GM06990 (cell line): ENCODE measurements at regions not wholly inside any gene's neighbourhood (a gene's known extent, or its start where the extent isn't known, plus 50 kb on each side); places are given as distances from the start of the nearest gene placed in this dataset.

Experiments used
- DNase-seq: peaks from one replicate; pipeline ENCODE4 v3.0.0-alpha.2; 2011; ENCODE audit not compliant: insufficient read length; ENCODE audit errors: extremely low read depth
- H3K27me3 ChIP-seq: replicated peaks from 2 replicates; pipeline ENCODE4 v1.6.0; 2011; ENCODE audit warnings: low read length; ENCODE audit not compliant: control insufficient read depth, insufficient read depth
- H3K36me3 ChIP-seq: 2 replicates; pipeline ENCODE4 v1.5.1; 2011; ENCODE audit warnings: low read length; ENCODE audit not compliant: control insufficient read depth, insufficient read depth
- H3K4me3 ChIP-seq: replicated peaks from 2 replicates; pipeline ENCODE4 v1.5.1; 2011; ENCODE audit warnings: low read depth, mild to moderate bottlenecking, control low read depth, low read length
- TF ChIP-seq, protein P1 (sequence below): IDR thresholded peaks from 2 replicates; pipeline ENCODE4 v1.5.1; 2011; ENCODE audit warnings: low read length, control low read depth, mild to moderate bottlenecking, inconsistent platforms; ENCODE audit not compliant: insufficient read depth, poor library complexity, severe bottlenecking

DNA sequence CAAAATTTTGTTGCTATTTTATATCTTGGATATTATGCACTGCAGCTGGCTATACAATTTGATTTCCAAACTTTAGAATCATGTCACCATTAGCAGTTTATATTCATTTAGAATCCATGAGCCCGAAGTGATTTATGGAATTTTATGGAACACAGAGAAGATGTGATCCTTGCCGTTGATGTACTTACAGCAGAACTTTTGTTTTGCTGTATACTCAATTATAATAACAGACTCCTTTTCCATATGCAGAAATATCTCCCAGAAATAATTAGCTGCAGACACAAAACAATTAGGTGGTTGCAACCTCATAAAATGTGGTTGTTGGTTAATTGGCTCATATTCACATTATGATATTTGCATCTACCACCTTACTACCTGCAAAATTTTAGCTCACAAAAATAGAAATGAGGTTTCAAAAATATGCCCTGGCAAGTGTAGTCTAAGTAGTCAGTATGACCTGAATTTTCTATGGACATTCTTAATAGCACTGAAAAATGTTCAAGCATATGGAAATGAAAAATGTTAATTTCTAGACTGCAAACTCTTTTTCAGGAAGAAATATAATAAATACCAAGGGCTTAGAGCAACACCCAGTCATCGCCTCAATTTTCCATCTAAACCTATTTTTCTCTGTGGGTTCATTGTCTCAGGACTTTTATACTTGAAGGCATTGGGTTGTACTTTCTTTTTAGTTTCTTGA is 997.6 kb downstream of the MCTP2 start:
- no peak overlapping the region for H3K4me3 ChIP-seq
- TF ChIP-seq, protein P1, sequence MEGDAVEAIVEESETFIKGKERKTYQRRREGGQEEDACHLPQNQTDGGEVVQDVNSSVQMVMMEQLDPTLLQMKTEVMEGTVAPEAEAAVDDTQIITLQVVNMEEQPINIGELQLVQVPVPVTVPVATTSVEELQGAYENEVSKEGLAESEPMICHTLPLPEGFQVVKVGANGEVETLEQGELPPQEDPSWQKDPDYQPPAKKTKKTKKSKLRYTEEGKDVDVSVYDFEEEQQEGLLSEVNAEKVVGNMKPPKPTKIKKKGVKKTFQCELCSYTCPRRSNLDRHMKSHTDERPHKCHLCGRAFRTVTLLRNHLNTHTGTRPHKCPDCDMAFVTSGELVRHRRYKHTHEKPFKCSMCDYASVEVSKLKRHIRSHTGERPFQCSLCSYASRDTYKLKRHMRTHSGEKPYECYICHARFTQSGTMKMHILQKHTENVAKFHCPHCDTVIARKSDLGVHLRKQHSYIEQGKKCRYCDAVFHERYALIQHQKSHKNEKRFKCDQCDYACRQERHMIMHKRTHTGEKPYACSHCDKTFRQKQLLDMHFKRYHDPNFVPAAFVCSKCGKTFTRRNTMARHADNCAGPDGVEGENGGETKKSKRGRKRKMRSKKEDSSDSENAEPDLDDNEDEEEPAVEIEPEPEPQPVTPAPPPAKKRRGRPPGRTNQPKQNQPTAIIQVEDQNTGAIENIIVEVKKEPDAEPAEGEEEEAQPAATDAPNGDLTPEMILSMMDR, result no peak
- DNase-seq, result no peak
- H3K36me3 ChIP-seq, result no peaks in the 10 kb centered on the region
- H3K27me3 ChIP-seq, result no peaks in the 10 kb centered on the region

DNA sequence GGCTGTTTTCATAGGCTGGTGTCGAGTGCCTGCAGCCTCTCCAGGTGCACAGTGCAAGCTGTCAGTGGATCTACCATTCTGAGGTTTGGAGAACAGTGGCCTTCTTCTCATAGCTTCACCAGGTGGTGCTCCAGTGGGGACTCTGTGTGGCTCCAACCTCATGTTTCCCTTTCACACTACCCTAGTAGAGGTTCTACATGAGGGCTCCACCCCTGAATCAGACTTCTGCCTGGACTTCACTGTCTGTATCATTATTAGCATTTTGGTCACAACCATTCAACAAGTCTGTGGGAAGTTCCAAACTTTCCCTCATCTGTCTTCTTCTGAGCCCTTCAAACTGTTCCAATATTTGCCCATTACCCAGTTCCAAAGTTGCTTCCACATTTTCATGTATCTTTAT is 1003.7 kb downstream of the MCTP2 start:
- TF ChIP-seq, protein P1, result no peak
- Histone ChIP-seq H3K36me3 (no peaks in the 10 kb centered on the region), H3K4me3 (no peak overlapping the region), H3K27me3 (no peaks in the 10 kb centered on the region)
- no peak for DNase-seq

DNA sequence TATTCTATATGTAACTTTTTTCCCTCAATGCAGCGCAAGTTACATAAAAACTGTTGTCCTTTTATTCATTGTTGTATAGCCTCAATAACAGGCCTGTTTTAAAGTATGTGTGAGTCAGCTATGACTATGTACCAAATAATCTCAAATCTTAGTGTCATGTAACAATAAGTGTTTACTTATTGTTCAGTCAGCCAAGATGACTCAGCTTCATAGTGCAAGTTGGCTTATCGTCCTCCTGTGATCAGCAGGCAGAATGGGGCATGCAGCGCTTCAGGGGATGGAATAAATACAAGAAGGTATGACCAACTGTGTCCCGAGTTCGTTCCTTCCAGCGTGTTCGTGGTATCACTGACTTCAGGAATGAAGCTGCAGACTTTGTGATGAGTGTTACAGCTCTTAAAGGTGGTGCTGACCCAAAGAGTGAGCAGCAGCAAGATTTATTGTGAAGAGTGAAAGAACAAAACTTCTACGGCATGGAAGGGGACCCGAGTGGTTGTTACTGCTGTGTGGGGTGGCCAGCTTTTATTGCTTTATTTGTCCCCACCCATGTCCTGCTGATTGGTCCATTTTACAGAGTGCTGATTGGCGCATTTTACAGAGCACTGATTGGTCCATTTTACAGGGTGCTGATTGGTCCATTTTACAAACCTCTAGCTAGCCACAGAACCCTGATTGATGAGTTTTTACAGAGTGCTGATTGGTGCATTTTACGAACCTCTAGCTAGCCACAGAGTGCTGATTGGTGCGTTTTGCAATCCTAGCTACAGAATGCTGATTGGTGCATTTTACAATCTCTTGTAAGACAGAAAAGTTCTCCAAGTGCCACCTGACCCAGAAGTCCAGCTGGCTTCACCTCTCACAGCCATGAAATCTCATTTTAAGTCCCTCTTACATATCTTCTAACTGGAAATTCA is 1016.0 kb downstream of the MCTP2 start:
- Histone ChIP-seq H3K27me3 (no peaks in the 10 kb centered on the region), H3K4me3 (no peak overlapping the region), H3K36me3 (no peaks in the 10 kb centered on the region)
- no peak for DNase-seq
- TF ChIP-seq, protein P1, result no peak

DNA sequence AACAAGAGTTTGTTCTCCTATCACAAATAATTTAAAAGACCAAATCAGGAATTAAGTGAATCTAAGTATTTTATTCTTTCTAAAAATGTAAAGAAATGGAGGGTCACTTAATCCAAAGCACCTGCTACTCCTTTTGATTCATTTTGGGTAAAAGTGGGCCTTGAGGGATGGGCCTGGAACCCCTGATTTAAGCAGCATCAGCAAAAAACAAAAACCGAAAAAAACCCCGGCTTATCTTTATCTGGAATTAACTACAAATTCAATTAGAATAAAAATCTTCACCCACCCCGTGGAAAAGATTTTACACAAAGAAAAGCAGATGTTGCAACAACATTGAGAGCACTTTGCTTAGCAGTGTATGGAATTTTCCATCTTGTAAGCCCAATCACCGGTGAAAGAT is 1018.2 kb downstream of the MCTP2 start:
- Histone ChIP-seq H3K27me3 (no peaks in the 10 kb centered on the region), H3K36me3 (no peaks in the 10 kb centered on the region), H3K4me3 (no peak overlapping the region)
- TF ChIP-seq, protein P1, result no peak
- DNase-seq, result no peak

DNA sequence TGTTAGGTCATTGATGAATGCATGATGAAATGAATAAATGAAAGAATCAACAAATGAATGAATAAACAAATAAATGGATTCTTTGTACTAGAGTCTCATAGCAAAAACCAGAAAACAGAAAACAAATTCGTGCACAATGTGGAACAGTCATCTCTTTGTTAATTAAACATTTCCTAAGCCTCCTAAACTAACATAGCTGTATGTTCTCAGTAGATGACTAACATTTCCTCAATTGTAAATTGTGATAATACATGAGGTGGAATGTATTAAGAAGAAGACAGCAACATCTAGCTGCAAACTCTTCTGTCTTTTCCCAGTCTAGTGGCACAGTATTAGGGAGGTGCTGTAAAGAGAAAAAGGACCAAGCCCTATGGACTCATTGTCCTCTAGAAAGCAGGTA is 1021.0 kb downstream of the MCTP2 start:
- Histone ChIP-seq H3K4me3 (no peak overlapping the region), H3K27me3 (no peaks in the 10 kb centered on the region), H3K36me3 (no peaks in the 10 kb centered on the region)
- TF ChIP-seq, protein P1, result no peak
- no peak for DNase-seq
